ENCODE measurements at regions not wholly inside any gene's neighbourhood (a gene's known extent, or its start where the extent isn't known, plus 50 kb on each side); places are given as distances from the start of the nearest gene placed in this dataset.

DNA sequence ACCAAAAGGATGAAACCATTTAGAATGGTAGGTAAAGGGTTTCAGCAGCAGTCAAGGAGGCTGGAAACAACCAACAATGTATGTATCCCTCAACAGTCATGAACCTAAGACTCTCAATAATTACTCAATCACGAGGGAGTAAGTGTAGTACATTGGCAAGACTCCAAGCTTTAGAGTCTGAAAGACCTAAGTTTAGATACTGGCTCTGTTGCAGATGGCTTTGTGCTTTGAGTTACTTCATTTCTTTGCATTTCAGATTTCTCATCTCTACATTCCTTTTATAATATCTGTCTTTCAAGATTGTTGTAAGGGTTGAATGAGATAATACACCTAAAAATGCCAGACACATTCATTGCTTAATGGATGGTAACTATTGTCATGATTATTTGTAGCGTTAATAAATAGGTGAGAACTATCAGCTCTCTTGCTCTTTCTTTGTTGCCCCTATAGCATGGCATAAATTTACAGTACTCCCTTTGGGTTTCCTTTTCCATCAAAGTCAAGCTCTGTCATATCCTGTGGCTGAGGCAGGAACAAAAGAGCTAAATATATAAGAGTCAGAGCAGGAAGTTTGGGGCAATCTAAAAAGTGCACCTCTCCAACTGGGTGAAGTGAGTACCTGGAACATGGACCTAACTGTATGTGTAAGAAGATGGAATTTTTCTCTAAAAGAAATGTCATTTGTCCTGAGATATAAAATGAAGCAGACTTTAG lies 228.2 kb upstream of the ZC3H12C start:
- intact Hi-C loops (cut with micrococcal nuclease; ENCODE audit: unreplicated experiment), result no loop called here

GRCh38 chr11:109865548-109866186 lies 227.5 kb upstream of the ZC3H12C start:
- Mint-ChIP-seq H3K4me3 (ENCODE audit: low read depth, unreplicated experiment) (no peak overlapping the region), H3K27me3 (ENCODE audit: unreplicated experiment) (no peaks in the 10 kb centered on the region), H3K36me3 (ENCODE audit: insufficient read depth, unreplicated experiment) (no peaks in the 10 kb centered on the region), H3K9me3 (ENCODE audit: low read depth, unreplicated experiment) (no peaks in the 10 kb centered on the region), H3K27ac (ENCODE audit: unreplicated experiment) (no peak overlapping the region), H3K4me1 (ENCODE audit: low read depth, unreplicated experiment) (no peaks in the 10 kb centered on the region)
- peak; percentile 39 for DNase-seq
- BruUV-seq (replicated peaks), result no TSS peak
- CTCF ChIA-PET, result interaction anchor here (0.9 to 1.3 kb wide), 2 partner anchors 13 to 74 kb away, joined by 3 to 4 read pairs; no protein-coding TSS in a partner anchor
- no peak for TF ChIP-seq CTCF (IDR thresholded peaks at IDR 0.05; ENCODE audit: unreplicated experiment)
- intact Hi-C loops (cut with micrococcal nuclease; ENCODE audit: unreplicated experiment), result no loop called here

More for the DNA sequence above, 228.2 kb upstream of the ZC3H12C start:
- TF ChIP-seq CTCF (IDR thresholded peaks at IDR 0.05; ENCODE audit: unreplicated experiment), result no peak
- no peak overlapping the region for H3K27ac Mint-ChIP-seq (ENCODE audit: unreplicated experiment)
- no peaks in the 10 kb centered on the region for H3K27me3 Mint-ChIP-seq (ENCODE audit: unreplicated experiment)
- H3K36me3 Mint-ChIP-seq (ENCODE audit: insufficient read depth, unreplicated experiment), result no peaks in the 10 kb centered on the region
- H3K9me3 Mint-ChIP-seq (ENCODE audit: low read depth, unreplicated experiment), result no peaks in the 10 kb centered on the region
- H3K4me1 Mint-ChIP-seq (ENCODE audit: low read depth, unreplicated experiment), result no peaks in the 10 kb centered on the region
- H3K4me3 Mint-ChIP-seq (ENCODE audit: low read depth, unreplicated experiment), result no peak overlapping the region
- CTCF ChIA-PET, result interaction anchor here (0.9 to 1.3 kb wide), 2 partner anchors 12 to 74 kb away, joined by 3 to 4 read pairs; no protein-coding TSS in a partner anchor
- no TSS peak for BruUV-seq (replicated peaks)
- no peak for DNase-seq

GRCh38 chr11:109867784-109868183 lies 225.4 kb upstream of the ZC3H12C start:
- H3K36me3 Mint-ChIP-seq (ENCODE audit: insufficient read depth, unreplicated experiment), result no peaks in the 10 kb centered on the region
- no peaks in the 10 kb centered on the region for H3K4me1 Mint-ChIP-seq (ENCODE audit: low read depth, unreplicated experiment)
- H3K4me3 Mint-ChIP-seq (ENCODE audit: low read depth, unreplicated experiment), result no peak overlapping the region
- no peak overlapping the region for H3K27ac Mint-ChIP-seq (ENCODE audit: unreplicated experiment)
- no peaks in the 10 kb centered on the region for H3K9me3 Mint-ChIP-seq (ENCODE audit: low read depth, unreplicated experiment)
- no TSS peak for BruUV-seq (replicated peaks)
- TF ChIP-seq CTCF (IDR thresholded peaks at IDR 0.05; ENCODE audit: unreplicated experiment), result no peak
- CTCF ChIA-PET, result no interaction called here
- intact Hi-C loops (cut with micrococcal nuclease; ENCODE audit: unreplicated experiment), result no loop called here
- H3K27me3 Mint-ChIP-seq (ENCODE audit: unreplicated experiment), result no peaks in the 10 kb centered on the region
- no peak for DNase-seq

- no peak for DNase-seq
- TF ChIP-seq CTCF (IDR thresholded peaks at IDR 0.05; ENCODE audit: unreplicated experiment), result no peak
- H3K36me3 Mint-ChIP-seq (ENCODE audit: insufficient read depth, unreplicated experiment), result no peaks in the 10 kb centered on the region
- no peaks in the 10 kb centered on the region for H3K4me1 Mint-ChIP-seq (ENCODE audit: low read depth, unreplicated experiment)
- no peaks in the 10 kb centered on the region for H3K9me3 Mint-ChIP-seq (ENCODE audit: low read depth, unreplicated experiment)
- intact Hi-C loops (cut with micrococcal nuclease; ENCODE audit: unreplicated experiment), result no loop called here
- CTCF ChIA-PET, result no interaction called here
- no peak overlapping the region for H3K27ac Mint-ChIP-seq (ENCODE audit: unreplicated experiment)
- no peaks in the 10 kb centered on the region for H3K27me3 Mint-ChIP-seq (ENCODE audit: unreplicated experiment)
- H3K4me3 Mint-ChIP-seq (ENCODE audit: low read depth, unreplicated experiment), result no peak overlapping the region
- BruUV-seq (replicated peaks), result no TSS peak
Measured at GRCh38 chr11:109869536-109869935, 223.7 kb upstream of the ZC3H12C start.

Data from Calu3 (cell line).